Left renal pelvis (tissue), 4 donors: ENCODE measurements at regions not wholly inside any gene's neighbourhood (a gene's known extent, or its start where the extent isn't known, plus 50 kb on each side); places are given as distances from the start of the nearest gene placed in this dataset.

ENCODE experiments used
- DNase-seq, 4 donors: peaks; one replicate each; pipeline ENCODE4 v3.0.0-alpha.2; 2013; ENCODE audit warnings: low read depth in 4 of 4, low spot score in 3 of 4

- no peak for DNase-seq
Measured at GRCh38 chr14:42877716-42878115, 1271.0 kb downstream of the LRFN5 start.

GRCh38 chr14:42872786-42873185, 1266.1 kb downstream of the LRFN5 start:
- no peak for DNase-seq

- no peak for DNase-seq
Measured at GRCh38 chr14:42869681-42870080, 1263.0 kb downstream of the LRFN5 start.

GRCh38 chr14:42862114-42862513, 1255.4 kb downstream of the LRFN5 start:
- DNase-seq, result no peak

GRCh38 chr14:42860371-42860770, 1253.7 kb downstream of the LRFN5 start:
- no peak for DNase-seq

- no peak for DNase-seq
Measured at GRCh38 chr14:42856106-42856505, 1249.4 kb downstream of the LRFN5 start.

- no peak for DNase-seq
Measured at GRCh38 chr14:42855085-42855484, 1248.4 kb downstream of the LRFN5 start.

- DNase-seq, result no peak
Measured at GRCh38 chr14:42854061-42854460, 1247.4 kb downstream of the LRFN5 start.

- DNase-seq, result no peak
Measured at GRCh38 chr14:42848652-42849051, 1242.0 kb downstream of the LRFN5 start.

GRCh38 chr14:42814817-42815216, 1208.1 kb downstream of the LRFN5 start:
- DNase-seq, result no peak

GRCh38 chr14:42806909-42807315, 1200.2 kb downstream of the LRFN5 start:
- DNase-seq, result no peak

- DNase-seq, result no peak
Measured at GRCh38 chr14:42804141-42804540, 1197.5 kb downstream of the LRFN5 start.

GRCh38 chr14:42802346-42802745, 1195.7 kb downstream of the LRFN5 start:
- DNase-seq, result no peak

- DNase-seq, result no peak
Measured at GRCh38 chr14:42792166-42792565, 1185.5 kb downstream of the LRFN5 start.

GRCh38 chr14:42782754-42783153, 1176.1 kb downstream of the LRFN5 start:
- no peak for DNase-seq

GRCh38 chr14:42778984-42779383, 1172.3 kb downstream of the LRFN5 start:
- no peak for DNase-seq

GRCh38 chr14:42750771-42751170, 1144.1 kb downstream of the LRFN5 start:
- no peak for DNase-seq

- DNase-seq, result no peak
Measured at GRCh38 chr14:42742084-42742483, 1135.4 kb downstream of the LRFN5 start.

- no peak for DNase-seq
Measured at GRCh38 chr14:42736408-42736807, 1129.7 kb downstream of the LRFN5 start.

GRCh38 chr14:42734041-42734440, 1127.4 kb downstream of the LRFN5 start:
- no peak for DNase-seq

GRCh38 chr14:42732005-42732404, 1125.3 kb downstream of the LRFN5 start:
- DNase-seq, result no peak

GRCh38 chr14:42731480-42731879, 1124.8 kb downstream of the LRFN5 start:
- DNase-seq, result no peak

- no peak for DNase-seq
Measured at GRCh38 chr14:42729681-42730080, 1123.0 kb downstream of the LRFN5 start.

- DNase-seq, result no peak
Measured at GRCh38 chr14:42719391-42719790, 1112.7 kb downstream of the LRFN5 start.
